RWPE2 (cell line): ENCODE measurements at regions not wholly inside any gene's neighbourhood (a gene's known extent, or its start where the extent isn't known, plus 50 kb on each side); places are given as distances from the start of the nearest gene placed in this dataset.

Experiments
- ATAC-seq: fragments of 200-7000 bp; cut with Tn5 transposase; 3 replicates; pipeline ENCODE4 v1.9.1; 2021; ENCODE audit warnings: low read depth
- DNase-seq: peaks from one replicate; pipeline ENCODE4 v3.0.0-alpha.2; 2020; ENCODE audit warnings: low spot score
- H3K27ac ChIP-seq: fragments of 450-650 bp; 2 replicates; pipeline ENCODE4 v1.5.1; 2017; ENCODE audit warnings: mild to moderate bottlenecking; ENCODE audit not compliant: poor library complexity, severe bottlenecking
- H3K27me3 ChIP-seq: fragments of 250-450 bp; sonication (Bioruptor Pico); 2 replicates; pipeline ENCODE4 v1.5.1; 2021; ENCODE audit warnings: mild to moderate bottlenecking, moderate library complexity; ENCODE audit not compliant: insufficient read depth, poor library complexity, severe bottlenecking
- H3K36me3 ChIP-seq: fragments of 250-450 bp; sonication (Bioruptor Pico); 2 replicates; pipeline ENCODE4 v1.5.1; 2020; ENCODE audit warnings: low read depth, mild to moderate bottlenecking, moderate library complexity
- H3K4me1 ChIP-seq: fragments of 250-450 bp; sonication (Bioruptor Pico); 2 replicates; pipeline ENCODE4 v1.5.1; 2021; ENCODE audit warnings: mild to moderate bottlenecking, moderate library complexity; ENCODE audit not compliant: insufficient read depth, poor library complexity, severe bottlenecking
- H3K4me3 ChIP-seq: fragments of 250-450 bp; sonication (Bioruptor Pico); 2 replicates; pipeline ENCODE4 v1.5.1; 2021; ENCODE audit warnings: mild to moderate bottlenecking, moderate library complexity; ENCODE audit not compliant: severe bottlenecking
- H3K9me3 ChIP-seq: fragments of 250-450 bp; sonication (Bioruptor Pico); 2 replicates; pipeline ENCODE4 v1.5.1; 2021; ENCODE audit warnings: mild to moderate bottlenecking, moderate library complexity; ENCODE audit not compliant: severe bottlenecking
- TF ChIP-seq, protein P1 (sequence below): fragments of 450-650 bp; IDR thresholded peaks from one replicate; pipeline ENCODE4 v1.5.1; 2017; ENCODE audit warnings: mild to moderate bottlenecking, moderate library complexity; ENCODE audit not compliant: poor library complexity, severe bottlenecking

DNA sequence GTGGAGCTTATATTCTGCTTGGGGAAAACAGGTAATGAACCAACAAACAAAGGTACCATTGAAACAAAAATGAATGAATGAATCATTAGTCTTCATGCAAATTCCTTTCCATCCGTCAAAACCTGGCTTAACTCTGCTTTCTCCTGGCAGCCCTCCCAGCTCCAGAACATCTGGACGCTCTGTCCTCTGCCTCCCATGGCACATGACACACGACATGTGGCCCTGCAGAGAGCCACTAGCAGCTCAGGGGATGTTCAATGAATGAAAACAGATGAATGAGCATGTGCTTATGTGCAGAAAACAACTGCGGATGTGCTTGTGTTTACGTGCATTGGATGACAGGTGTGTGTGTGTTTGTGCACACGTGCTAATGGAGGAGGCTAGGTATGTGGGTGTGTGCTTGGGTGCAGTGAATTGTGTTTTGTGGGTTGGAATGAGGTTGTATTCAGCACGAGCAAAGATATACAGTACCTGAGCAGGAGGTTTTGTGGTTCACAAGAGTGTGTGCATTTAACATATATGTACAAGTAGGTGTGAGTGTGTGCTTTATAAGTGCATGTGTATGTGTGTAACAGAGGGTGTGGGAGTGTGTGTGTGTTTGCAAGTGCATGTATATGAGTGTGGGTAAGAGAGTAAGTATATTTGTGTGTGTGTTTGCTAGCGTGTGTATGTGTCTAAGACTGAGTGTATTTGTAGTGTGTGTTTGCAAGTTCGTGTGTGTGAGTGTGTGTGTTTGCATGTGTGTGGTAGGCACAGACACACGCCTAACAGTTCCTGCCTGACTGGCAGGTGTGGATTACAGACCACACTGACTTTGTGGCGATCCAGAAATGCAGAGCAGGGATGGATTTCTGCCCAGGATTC is 374.1 kb upstream of the SULF2 start:
- H3K4me1 ChIP-seq = peaks cover 27% of the 10 kb centered on the region
- peak overlapping the region; percentile 49 for H3K27ac ChIP-seq
- TF ChIP-seq, protein P1, sequence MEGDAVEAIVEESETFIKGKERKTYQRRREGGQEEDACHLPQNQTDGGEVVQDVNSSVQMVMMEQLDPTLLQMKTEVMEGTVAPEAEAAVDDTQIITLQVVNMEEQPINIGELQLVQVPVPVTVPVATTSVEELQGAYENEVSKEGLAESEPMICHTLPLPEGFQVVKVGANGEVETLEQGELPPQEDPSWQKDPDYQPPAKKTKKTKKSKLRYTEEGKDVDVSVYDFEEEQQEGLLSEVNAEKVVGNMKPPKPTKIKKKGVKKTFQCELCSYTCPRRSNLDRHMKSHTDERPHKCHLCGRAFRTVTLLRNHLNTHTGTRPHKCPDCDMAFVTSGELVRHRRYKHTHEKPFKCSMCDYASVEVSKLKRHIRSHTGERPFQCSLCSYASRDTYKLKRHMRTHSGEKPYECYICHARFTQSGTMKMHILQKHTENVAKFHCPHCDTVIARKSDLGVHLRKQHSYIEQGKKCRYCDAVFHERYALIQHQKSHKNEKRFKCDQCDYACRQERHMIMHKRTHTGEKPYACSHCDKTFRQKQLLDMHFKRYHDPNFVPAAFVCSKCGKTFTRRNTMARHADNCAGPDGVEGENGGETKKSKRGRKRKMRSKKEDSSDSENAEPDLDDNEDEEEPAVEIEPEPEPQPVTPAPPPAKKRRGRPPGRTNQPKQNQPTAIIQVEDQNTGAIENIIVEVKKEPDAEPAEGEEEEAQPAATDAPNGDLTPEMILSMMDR = no peak
- H3K27me3 ChIP-seq = no peaks in the 10 kb centered on the region
- no peak overlapping the region for H3K4me3 ChIP-seq
- no peaks in the 10 kb centered on the region for H3K36me3 ChIP-seq
- DNase-seq (no peak), ATAC-seq (no peak)
- peaks cover 5% of the 10 kb centered on the region for H3K9me3 ChIP-seq

DNA sequence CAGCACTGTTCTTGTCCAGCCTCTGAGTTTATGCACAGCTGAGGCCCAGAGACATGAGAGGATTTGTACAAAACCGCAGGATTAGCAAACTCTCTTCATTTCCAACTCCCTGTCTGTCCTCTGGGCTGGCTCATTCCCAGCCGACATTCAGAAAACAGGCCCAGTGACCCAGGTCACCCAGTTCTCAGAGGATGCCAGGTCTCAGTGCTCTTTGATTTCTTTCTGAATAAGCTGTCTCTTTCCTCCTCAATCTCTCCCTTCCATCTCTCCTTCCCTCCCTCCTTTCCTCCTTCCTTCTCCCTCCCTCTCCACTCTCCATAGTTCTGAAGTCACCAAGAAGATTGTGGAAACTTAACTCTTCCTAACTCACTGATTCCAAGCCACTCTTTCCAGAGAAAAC is 372.7 kb upstream of the SULF2 start:
- TF ChIP-seq, protein P1 = no peak
- H3K4me1 ChIP-seq = peaks cover 27% of the 10 kb centered on the region
- H3K27me3 ChIP-seq = no peaks in the 10 kb centered on the region
- DNase-seq (no peak), ATAC-seq (peak; percentile 61)
- peak overlapping the region; percentile 49 for H3K27ac ChIP-seq
- no peak overlapping the region for H3K4me3 ChIP-seq
- H3K9me3 ChIP-seq = peaks cover 5% of the 10 kb centered on the region
- no peaks in the 10 kb centered on the region for H3K36me3 ChIP-seq

DNA sequence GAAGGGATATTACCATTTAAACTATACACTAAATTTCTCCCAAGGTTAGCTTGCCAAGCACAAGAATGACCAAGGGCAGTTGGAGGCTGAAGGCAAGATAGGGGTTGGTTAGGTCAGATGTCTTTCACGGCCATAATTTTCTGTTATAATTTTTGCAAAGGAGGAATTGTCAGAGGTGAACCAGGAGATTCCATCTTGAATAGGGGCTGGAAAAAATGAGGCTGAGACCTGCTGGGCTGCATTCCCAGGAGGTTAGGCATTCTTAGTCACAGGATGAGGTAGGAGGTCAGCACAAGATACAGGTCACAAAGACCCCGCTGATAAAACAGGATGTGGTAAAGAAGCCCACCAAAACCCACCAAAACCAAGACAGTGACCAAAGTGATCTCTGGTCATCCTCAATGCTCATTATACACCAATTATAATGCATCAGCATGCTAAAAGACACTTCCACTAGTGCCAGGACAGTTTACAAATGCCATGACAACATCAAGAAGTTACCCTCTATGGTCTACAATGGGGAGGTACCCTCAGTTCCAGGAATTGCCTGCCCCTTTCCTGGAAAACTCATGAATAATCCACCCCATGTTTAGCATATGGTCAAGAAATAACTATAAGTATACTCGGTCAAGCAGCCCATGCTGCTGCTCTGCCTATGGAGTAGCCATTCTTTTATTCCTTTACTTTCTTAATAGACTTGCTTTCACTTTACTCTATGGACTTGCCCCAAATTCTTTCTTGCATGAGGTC is 371.8 kb upstream of the SULF2 start:
- DNase-seq (no peak), ATAC-seq (0 out of 3 replicates have a peak, but pooled peaks have one; percentile 12)
- Histone ChIP-seq H3K36me3 (no peaks in the 10 kb centered on the region), H3K27ac (peak overlapping the region; percentile 49), H3K4me1 (peaks cover 27% of the 10 kb centered on the region), H3K4me3 (no peak overlapping the region), H3K27me3 (no peaks in the 10 kb centered on the region), H3K9me3 (peaks cover 5% of the 10 kb centered on the region)
- TF ChIP-seq, protein P1 = no peak

DNA sequence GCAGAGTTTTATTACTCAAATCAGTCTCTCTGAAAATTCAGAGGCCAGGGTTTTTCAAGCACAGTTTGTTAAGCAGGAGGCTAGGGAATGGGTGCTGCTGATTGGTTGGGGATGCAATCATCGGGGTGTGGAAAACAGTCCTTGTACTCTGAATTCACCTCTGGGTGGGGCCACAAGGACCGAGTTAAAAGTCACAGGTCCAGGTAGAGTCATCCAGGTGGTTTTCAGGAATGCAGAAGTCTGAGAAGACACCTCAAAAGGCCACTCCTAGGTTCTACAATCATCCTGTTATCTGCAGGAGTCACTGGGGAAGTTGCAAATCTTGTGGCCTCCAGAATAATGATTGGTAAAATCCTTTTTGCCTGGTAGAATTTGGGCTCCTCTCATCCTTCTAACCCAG is 371.2 kb upstream of the SULF2 start:
- ATAC-seq = peak; percentile 46
- Histone ChIP-seq H3K4me3 (no peak overlapping the region), H3K36me3 (no peaks in the 10 kb centered on the region), H3K27me3 (no peaks in the 10 kb centered on the region), H3K27ac (peak overlapping the region; percentile 49), H3K4me1 (peaks cover 27% of the 10 kb centered on the region), H3K9me3 (peaks cover 5% of the 10 kb centered on the region)
- no peak for DNase-seq
- TF ChIP-seq, protein P1 = no peak
